GM06990 (cell line): ENCODE measurements at regions not wholly inside any gene's neighbourhood (a gene's known extent, or its start where the extent isn't known, plus 50 kb on each side); places are given as distances from the start of the nearest gene placed in this dataset.
"Not testable (repeated sequence)": the region's sequence is repeated elsewhere in the genome, so short reads cannot be mapped to it uniquely, and the experiment has no call there.

Experiments used
- DNase-seq: peaks from one replicate; pipeline ENCODE4 v3.0.0-alpha.2; 2011; ENCODE audit not compliant: insufficient read length; ENCODE audit errors: extremely low read depth
- H3K27me3 ChIP-seq: replicated peaks from 2 replicates; pipeline ENCODE4 v1.6.0; 2011; ENCODE audit warnings: low read length; ENCODE audit not compliant: control insufficient read depth, insufficient read depth
- H3K36me3 ChIP-seq: 2 replicates; pipeline ENCODE4 v1.5.1; 2011; ENCODE audit warnings: low read length; ENCODE audit not compliant: control insufficient read depth, insufficient read depth
- H3K4me3 ChIP-seq: replicated peaks from 2 replicates; pipeline ENCODE4 v1.5.1; 2011; ENCODE audit warnings: low read depth, mild to moderate bottlenecking, control low read depth, low read length
- CTCF ChIP-seq: IDR thresholded peaks from 2 replicates; pipeline ENCODE4 v1.5.1; 2011; ENCODE audit warnings: low read length, control low read depth, mild to moderate bottlenecking, inconsistent platforms; ENCODE audit not compliant: insufficient read depth, poor library complexity, severe bottlenecking

GRCh38 chr7:155384751-155385150 lies 73.2 kb upstream of the EN2 start:
- no peak for TF ChIP-seq CTCF
- no peak for DNase-seq
- peaks cover 5% of the 10 kb centered on the region for H3K27me3 ChIP-seq
- no peaks in the 10 kb centered on the region for H3K36me3 ChIP-seq
- H3K4me3 ChIP-seq, result no peak overlapping the region

- not testable (repeated sequence) for H3K4me3 ChIP-seq, H3K27me3 ChIP-seq, DNase-seq, H3K36me3 ChIP-seq
These were observed 72.7 kb upstream of the EN2 start for GRCh38 chr7:155385182-155385581.

- no peak for TF ChIP-seq CTCF
- DNase-seq, result no peak
- H3K4me3 ChIP-seq, result no peak overlapping the region
- H3K36me3 ChIP-seq, result no peaks in the 10 kb centered on the region
- H3K27me3 ChIP-seq, result peaks cover 3% of the 10 kb centered on the region
These were observed 71.3 kb upstream of the EN2 start for GRCh38 chr7:155386608-155387007.

GRCh38 chr7:155387066-155387620 lies 70.8 kb upstream of the EN2 start:
- Histone ChIP-seq H3K36me3 (no peaks in the 10 kb centered on the region), H3K4me3 (no peak overlapping the region), H3K27me3 (peaks cover 2% of the 10 kb centered on the region)
- DNase-seq, result no peak
- no peak for TF ChIP-seq CTCF

- TF ChIP-seq CTCF, result no peak
- DNase-seq, result no peak
- Histone ChIP-seq H3K4me3 (no peak overlapping the region), H3K36me3 (no peaks in the 10 kb centered on the region), H3K27me3 (peaks cover 1% of the 10 kb centered on the region; the same call in 1 of the 2 replicates)
These were observed 69.4 kb upstream of the EN2 start for GRCh38 chr7:155388561-155388960.

- Histone ChIP-seq H3K36me3 (no peaks in the 10 kb centered on the region), H3K27me3 (peaks cover 1% of the 10 kb centered on the region; the same call in 1 of the 2 replicates), H3K4me3 (no peak overlapping the region)
- no peak for DNase-seq
- no peak for TF ChIP-seq CTCF
These were observed 66.5 kb upstream of the EN2 start for GRCh38 chr7:155391414-155391813.
